Activated CD4-positive, alpha-beta T cell treated with anti-CD3 and anti-CD28 coated beads, Interleukin-2, amount 50 U/mL, for 24 hours (primary cell): ENCODE measurements at regions not wholly inside any gene's neighbourhood (a gene's known extent, or its start where the extent isn't known, plus 50 kb on each side); places are given as distances from the start of the nearest gene placed in this dataset.
A peak's percentile ranks its signal among the peaks of the same experiment; 100 is the strongest.
"Not testable (repeated sequence)": the region's sequence is repeated elsewhere in the genome, so short reads cannot be mapped to it uniquely, and the experiment has no call there.

Experiments
- DNase-seq, 2 donors: peaks; one replicate each; pipeline ENCODE4 v3.0.0-alpha.2; 2020; ENCODE audit warnings: low read depth in 1 of 2, low spot score in 1 of 2

DNA sequence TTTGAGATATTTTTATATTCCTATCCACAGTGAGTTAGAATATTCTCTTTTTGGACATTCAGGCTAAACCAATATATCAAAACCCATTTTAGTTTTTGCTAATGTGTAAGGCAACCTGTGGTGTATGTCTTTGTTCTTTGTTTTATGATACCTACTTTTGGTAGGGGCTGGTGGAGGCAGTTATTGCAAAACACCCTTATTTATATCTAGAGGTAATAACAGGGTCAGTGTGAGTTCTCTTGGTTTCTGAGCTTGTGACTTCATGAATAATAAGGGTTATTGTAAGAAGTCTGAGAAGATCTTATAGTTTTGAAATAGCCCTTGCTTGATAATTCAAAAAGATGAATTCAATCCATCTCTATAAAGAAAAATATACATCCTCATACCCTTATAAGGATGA lies 235.1 kb upstream of the LRIG3 start:
- DNase-seq = no peak

- no peak for DNase-seq
Observed at GRCh38 chr12:59151243-59151642, 230.9 kb upstream of the LRIG3 start.

GRCh38 chr12:59149995-59150642 lies 229.8 kb upstream of the LRIG3 start:
- DNase-seq = peak in 1 of 2 donors; percentile 1

DNA sequence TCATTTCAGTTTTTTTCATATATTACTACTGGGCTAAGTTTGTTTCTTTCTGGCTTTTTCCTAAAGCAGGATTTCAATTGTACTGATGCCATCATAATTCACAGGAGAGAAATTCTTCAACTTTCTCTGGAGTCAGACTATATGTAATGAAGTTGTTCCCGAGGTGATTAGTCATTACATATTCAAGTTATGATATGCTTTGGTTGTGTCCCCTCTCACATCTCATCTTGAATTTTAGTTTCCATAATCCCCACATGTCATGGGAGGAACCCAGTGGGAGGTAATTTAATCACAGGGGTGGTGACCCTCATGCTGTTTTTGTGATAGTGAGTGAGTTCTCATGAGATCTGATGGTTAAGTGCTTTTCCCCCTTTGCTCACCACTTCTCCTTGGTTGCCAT lies 227.5 kb upstream of the LRIG3 start:
- DNase-seq = no peak

DNA sequence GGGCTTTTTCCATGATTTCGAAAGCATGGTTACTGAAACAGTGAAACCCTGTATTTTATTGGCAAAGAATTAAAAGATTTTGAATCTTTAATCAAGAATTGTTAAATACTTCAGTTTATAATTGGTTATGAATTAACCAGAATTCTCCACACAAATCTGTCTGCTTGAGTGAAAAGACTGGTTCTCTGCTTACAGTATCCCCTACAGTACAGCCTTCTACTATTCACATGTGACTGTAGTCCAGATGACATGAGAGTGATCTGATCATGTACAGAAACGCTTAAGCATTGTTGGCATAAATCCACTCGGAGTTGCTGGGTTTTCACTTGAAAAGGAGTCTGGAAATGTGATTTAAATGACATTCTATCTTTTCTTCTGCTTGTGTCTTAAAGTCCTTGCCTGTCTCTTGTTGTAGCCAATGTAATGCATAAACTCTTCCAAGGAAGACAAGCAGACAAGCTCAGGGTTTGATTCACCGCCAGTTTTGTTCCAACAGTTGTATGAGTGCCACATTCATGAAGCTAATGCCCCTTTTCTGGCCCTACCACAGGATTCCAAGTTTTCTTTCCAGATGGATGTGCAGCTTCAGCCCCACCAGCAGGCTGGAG lies 222.0 kb upstream of the LRIG3 start:
- DNase-seq = no peak

- no peak for DNase-seq
Observed at GRCh38 chr12:59134750-59135149, 214.4 kb upstream of the LRIG3 start.

- DNase-seq = no peak
Observed at GRCh38 chr12:59131462-59131861, 211.2 kb upstream of the LRIG3 start.

DNA sequence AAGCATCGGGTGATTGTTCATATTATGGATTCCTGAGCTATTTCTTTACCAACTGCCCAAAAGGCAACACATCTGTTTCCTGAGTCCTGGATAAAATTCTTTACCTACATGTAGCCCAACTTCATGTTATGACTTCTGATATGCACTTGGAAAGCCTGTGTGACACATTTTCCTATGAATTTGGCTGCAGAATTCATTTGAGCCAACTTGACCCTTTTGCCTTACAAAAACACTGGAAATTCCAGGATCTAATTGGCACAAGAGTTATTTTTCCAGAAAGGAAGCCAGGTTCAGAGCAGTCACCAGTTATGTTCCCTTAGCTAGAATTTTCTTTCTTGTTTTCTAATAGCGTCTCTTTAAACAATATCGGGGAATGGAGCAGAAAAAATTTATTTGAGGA lies 202.5 kb upstream of the LRIG3 start:
- no peak for DNase-seq

GRCh38 chr12:59121451-59121850 lies 201.1 kb upstream of the LRIG3 start:
- DNase-seq = no peak

- DNase-seq = no peak
Observed at GRCh38 chr12:59119676-59120075, 199.4 kb upstream of the LRIG3 start.

DNA sequence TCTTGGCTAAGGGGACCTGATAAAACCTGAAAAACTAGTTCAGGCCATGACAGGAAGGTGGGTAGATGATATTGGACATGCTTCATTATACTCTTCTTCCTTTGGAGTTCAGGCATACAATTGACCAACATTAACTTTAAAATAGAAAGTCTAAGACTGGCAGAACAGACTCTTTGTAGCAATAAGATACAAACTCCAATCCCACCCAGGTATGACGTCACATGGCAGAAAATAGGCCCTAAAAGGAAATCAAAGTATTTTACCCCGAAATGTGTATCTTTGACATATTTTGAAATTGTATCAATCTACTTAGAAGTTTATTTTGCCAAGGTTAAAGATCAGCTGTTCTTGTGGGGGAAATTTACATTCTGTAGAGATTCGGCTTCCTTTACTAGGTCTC lies 198.1 kb upstream of the LRIG3 start:
- DNase-seq = no peak

GRCh38 chr12:59115995-59116394 lies 195.7 kb upstream of the LRIG3 start:
- DNase-seq = no peak

- DNase-seq = no peak
Observed at GRCh38 chr12:59115526-59115925, 195.2 kb upstream of the LRIG3 start.

GRCh38 chr12:59113831-59114615 lies 193.7 kb upstream of the LRIG3 start:
- DNase-seq = peak in 1 of 2 donors; percentile 16

- no peak for DNase-seq
Observed at GRCh38 chr12:59111851-59112250, 191.5 kb upstream of the LRIG3 start.

DNA sequence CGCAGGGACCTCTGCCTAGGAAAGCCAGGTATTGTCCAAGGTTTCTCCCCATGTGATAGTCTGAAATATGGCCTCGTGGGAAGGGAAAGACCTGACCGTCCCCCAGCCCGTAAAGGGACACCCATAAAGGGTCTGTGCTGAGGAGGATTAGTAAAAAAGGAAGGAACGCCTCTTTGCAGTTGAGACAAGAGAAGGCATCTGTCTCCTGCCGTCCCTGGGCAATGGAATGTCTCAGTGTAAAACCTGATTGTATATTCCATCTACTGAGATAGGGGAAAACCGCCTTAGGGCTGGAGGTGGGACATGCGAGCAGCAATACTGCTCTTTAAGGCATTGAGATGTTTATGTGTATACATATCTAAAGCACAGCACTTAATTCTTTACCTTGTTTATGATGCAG lies 188.2 kb upstream of the LRIG3 start:
- not testable (repeated sequence) for DNase-seq

- DNase-seq = no peak
Observed at GRCh38 chr12:59100585-59100984, 180.3 kb upstream of the LRIG3 start.

GRCh38 chr12:59097876-59098275 lies 177.6 kb upstream of the LRIG3 start:
- no peak for DNase-seq

DNA sequence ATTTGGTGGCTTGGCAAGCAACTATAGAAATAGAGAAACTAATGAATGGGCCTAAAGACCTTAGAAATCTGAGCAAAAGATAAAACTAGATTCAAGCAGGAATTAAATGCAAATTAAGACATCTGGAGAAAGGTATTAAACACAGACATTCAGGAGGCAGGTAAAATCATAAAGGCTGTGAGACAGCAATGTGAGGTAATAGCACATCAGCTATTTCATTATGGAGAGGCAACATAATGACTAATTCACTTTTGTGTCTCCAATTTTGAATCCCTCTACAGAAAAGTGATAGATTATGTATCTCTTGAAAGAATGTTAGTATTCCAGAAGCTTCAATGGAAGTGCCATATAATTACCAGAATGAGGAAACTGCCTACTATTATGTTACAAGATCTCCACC lies 175.9 kb upstream of the LRIG3 start:
- no peak for DNase-seq

GRCh38 chr12:59093073-59093772 lies 172.9 kb upstream of the LRIG3 start:
- no peak for DNase-seq

- DNase-seq = no peak
Observed at GRCh38 chr12:59088673-59089072, 168.4 kb upstream of the LRIG3 start.

- DNase-seq = no peak
Observed at GRCh38 chr12:59087691-59088090, 167.4 kb upstream of the LRIG3 start.
